Renal cortex interstitium (tissue), 11 donors: ENCODE measurements at regions not wholly inside any gene's neighbourhood (a gene's known extent, or its start where the extent isn't known, plus 50 kb on each side); places are given as distances from the start of the nearest gene placed in this dataset.

Experiments
- DNase-seq, 11 donors: peaks; one replicate each; pipeline ENCODE4 v3.0.0-alpha.2; 2013; ENCODE audit warnings: low read depth in 9 of 11, low spot score in 4 of 11; ENCODE audit errors: extremely low read depth in 1 of 11

- DNase-seq: no peak
These were observed 97.8 kb upstream of the HNRNPU start for GRCh38 chr1:244962130-244962529.

DNA sequence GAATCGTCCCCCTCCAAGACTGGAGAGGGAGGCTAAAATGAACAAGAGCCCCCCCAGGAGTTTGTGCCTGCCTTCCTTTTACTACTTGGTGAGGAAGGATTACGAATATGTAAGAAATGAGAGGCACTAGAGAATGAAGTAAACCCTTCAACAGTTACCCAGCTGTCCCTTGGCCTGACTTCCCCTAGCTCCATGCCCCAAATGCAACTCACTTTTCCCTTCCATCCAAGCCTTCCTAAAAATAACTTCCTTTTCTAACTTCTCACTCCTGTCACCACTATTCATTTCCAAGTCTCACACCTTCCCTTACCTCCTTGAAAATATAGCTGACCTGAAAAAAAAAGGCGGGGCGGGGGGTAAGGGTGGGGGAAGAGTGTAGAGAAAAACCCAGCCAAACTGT lies 96.6 kb upstream of the HNRNPU start:
- DNase-seq: no peak

- DNase-seq: no peak
These were observed 94.2 kb upstream of the HNRNPU start for GRCh38 chr1:244958593-244958992.

DNA sequence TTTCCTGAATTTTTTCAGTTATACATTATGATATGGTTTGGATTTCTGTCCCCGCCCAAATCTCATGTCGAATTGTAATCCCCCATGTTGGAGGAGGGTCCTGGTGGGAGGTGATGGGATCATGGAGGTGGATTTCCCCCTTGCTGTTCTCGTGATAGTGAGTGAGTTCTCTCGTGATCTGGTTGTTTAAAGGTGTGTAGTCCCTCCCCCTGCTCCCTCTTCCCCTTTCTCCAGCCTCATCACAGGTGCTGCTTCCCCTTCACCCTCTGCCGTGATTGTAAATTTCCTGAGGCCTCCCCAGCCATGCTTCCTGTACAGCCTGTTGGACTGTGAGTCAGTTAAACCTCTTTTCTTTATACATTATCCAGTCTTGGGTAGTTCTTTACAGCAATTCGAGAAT lies 93.2 kb upstream of the HNRNPU start:
- DNase-seq: no peak

GRCh38 chr1:244957122-244957521 lies 92.8 kb upstream of the HNRNPU start:
- DNase-seq: no peak

DNA sequence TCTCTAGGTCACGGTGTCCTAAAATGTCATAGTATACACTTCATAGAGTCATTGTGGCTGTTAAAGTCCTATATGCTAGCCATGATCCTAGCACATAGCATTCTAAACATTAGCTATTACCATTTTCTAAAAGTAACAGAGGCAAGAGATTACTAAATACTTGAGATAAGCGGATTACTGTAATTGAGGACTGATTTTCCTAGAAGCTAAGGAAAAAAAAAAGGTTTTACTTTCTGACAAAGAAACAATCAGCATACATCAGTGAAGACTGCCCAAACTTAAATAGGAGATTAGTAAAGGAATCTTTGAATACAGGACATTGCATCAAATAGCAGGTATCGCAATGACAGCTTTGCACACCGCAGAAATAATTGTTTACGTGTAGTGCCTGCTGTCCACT lies 91.3 kb upstream of the HNRNPU start:
- DNase-seq: no peak

DNA sequence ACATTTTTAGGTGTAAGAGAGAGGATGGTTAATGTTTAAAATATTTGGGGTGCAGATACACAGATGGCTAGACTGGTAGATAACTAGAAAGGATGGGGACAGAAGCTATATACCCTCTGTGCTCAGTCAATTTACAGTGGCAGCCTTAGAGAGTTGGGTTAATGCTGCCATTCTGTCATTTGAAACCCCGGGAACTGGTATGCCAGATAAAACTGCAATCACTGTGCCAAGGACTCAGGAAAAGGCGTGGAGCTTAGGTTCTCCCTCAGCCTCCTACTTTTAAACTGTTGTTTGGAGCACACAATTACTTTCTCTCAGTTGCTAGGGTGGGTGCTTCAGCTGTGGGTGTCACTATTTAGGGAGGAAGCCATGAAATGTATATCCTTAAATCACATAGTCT lies 90.0 kb upstream of the HNRNPU start:
- no peak for DNase-seq

DNA sequence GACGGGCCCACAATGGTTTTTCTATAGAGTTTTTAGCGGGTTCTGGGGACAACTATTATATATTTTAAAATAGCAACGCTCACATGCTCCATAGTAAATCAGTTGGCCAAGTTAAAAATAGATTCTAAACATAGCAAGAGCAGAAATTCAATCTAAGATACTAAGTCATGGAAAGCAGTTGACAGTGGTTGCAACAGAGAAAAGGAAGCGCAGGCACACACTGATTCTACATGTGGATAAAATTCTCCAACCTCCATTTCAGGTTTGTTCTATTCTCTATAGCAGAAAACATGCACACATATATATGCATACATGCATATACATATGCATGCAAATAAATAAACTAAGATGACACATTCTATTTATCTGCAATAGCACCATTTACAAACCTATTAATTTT lies 89.6 kb upstream of the HNRNPU start:
- DNase-seq: no peak

GRCh38 chr1:244952940-244953339 lies 88.6 kb upstream of the HNRNPU start:
- no peak for DNase-seq

DNA sequence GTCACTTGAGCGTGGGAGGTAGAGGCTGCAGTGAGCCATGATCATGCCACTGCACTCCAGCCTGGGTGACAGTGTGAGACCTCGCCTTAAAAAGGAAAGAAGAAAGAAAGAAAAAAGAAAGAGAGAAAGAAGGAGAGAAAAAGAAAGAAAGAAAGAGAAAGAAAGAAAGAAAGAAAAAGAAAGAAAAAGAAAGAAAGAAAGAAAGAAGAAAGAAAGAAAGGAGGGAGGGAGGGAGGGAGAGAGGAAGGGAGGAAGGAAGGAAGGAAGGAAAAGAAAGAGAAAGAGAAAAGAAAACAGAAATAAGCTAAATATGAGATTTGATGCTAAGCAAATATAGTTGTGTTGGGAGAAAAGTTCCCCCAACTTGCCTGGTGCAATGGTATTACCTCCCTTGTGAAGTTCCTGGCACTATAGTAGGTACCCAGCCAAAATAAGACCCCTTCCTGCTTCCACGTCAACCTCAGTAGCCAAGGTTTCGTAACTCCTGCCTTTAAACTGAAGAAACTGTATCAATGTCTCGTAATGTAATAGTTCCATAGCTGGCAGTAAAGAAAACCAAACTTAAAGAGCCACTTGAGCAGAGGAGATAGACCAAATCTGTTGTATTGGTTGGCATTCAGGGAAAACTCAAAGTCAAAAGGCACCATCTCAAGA lies 88.1 kb upstream of the HNRNPU start:
- no peak for DNase-seq

DNA sequence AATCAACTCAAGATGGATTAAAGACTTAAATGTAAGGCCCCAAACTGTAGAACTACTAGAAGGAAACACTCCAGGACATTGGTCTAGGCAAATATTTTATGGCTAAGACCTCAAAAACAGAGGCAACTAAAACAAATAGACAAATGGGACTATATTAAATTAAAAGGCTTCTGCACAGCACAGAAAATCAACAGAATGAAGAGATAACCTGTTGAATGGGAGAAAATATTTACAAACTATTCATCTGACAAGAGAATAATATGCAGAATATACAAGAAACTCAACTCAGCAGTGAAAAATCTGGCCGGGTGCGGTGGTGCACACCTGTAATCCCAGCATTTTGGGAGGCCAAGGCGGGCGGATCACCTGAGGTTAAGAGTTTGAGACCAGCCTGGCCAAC lies 84.1 kb upstream of the HNRNPU start:
- DNase-seq: no peak

DNA sequence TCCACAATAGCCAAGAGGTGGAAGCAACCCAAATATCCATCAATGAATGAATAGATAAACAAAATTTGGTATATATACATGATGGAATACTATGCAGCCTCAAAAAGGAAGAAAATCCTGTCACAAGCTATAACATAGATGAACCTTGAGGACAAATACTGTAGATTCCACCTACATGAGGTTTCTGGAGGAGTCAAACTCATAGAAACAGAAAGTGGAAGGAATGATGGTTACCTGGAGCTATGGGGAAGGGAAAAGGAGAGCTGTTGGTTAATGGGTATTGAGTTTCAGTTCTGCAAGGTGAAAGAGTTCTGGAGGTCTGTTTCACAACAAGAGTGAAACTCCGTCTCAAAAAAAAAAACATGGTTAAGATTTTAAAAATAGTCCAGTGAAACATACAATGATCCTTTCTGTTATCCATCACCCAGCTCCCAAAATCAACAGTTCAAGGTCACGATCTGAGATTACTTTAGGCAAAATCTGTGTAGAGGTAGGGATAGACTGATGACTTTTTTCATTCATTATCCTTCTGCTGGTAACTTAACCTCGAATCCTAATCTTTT lies 80.8 kb upstream of the HNRNPU start:
- no peak for DNase-seq

DNA sequence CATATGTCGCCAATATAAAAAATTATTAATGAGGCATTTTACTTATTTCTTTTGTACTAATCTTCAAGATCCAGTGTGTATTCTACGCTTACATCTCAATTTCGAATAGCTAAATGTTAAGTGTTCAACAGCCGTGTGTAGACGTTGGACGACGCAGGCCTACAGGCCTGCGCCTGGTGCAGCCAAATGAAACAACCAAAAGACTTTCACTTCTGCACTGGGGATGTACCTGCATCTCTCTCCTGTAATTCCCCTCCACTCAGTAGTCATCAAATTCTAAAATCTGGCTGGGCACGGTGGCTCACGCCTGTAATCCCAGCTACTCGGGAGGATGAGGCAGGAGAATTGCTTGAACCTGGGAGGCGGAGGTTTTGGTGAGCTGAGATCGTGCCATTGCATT lies 76.8 kb upstream of the HNRNPU start:
- no peak for DNase-seq

DNA sequence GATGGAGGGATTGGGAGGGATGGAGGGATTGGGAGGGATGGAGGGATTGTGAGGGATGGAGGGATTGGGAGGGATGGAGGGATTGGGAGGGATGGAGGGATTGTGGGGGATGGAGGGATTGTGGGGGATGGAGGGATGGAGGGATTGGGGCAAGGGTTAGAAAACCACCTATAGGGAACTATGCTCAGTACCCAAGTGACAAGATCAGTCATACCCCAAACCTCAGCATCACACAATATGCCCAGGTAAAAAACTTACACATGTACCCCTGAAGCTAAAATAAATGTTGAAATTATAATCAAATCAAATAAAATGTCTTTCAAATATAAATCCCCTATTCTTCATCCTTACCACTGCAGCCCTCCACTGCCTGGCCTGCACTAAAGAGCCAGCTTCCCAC lies 72.8 kb upstream of the HNRNPU start:
- no peak for DNase-seq

DNA sequence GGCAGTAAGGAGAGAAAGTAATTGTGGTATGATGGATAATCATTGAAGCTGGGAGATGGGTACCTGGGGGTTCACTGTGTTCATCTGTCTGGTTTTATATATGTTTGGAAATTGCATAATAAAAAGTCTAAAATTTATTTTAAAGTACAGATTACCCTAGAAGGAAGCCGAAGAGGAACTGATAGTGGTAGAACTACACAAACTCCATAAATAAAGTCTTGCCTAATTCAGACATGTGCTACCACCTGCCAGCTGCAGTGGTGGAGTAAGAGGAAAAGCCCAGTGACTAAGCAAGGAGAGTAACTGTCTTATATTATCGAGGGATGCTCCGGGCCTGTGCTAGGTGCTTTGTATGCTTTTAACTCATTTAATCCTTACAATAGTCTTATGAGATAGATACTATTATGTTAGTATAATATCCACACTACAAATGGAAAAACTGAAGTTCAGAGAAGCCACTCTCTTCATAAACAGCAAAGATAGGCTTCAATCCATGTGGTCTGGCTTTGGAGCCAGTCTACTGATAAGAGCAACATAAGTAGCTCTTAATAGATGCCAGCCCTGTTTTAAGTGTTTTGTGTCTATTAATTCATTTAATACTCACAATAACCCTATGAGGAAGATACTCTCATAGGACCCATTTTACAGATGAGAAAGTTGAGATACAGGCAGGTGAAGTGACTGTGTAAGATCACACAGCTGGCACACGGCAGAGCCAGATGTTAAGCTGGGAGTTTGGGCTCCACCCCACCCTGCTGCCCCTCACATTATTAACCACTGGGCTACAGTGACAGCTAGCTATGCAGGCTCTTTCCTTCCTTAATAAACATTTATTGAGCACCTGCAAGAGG lies 56.8 kb upstream of the HNRNPU start:
- DNase-seq: no peak

DNA sequence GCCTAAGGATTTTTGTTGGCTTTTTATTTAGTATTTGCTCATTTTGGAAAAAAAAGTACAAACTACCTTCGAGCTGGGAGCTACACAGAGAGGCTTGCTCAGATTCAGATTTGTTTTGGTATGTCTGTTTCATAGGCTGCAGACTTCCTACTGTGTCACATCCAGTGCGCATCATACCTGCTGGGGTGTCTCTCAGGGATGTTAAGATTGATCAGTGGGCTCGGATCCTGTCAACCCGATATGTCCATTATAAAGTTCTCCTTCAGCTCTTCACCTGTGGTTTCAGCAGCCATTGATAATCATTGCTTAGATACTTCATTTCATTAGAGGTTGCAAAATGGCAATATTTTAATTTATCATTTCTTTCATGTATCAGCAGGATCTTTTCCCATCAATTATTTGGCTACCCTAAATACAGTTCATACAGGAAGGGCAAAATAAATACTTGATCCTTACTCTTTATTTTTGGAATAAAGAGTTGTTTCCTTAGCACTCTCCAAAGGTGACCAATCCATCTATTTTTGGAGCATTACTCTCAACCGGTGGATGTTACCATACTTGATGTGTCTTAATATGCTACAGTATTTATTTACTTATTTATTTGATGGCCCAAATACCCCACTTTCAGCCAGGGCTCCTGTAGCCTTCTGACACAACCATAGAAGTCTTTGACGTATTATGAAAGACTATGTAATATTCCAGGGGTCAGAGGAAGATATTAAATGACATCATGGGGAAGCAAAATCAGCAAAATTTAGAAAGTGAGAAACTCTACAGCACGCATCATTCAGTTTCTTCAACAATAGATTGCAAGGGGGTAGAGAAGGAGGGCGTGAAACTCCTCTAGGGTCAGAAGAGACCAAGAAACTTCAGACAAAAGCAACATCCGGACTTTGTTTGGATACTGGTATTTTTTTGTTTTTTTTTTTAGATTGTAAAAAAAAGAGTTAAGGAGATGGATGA lies 55.3 kb upstream of the HNRNPU start:
- no peak for DNase-seq

GRCh38 chr1:244918421-244919319 lies 54.3 kb upstream of the HNRNPU start:
- DNase-seq: peak in 9 of 11 donors; percentile 17 to 54 (median 39)

DNA sequence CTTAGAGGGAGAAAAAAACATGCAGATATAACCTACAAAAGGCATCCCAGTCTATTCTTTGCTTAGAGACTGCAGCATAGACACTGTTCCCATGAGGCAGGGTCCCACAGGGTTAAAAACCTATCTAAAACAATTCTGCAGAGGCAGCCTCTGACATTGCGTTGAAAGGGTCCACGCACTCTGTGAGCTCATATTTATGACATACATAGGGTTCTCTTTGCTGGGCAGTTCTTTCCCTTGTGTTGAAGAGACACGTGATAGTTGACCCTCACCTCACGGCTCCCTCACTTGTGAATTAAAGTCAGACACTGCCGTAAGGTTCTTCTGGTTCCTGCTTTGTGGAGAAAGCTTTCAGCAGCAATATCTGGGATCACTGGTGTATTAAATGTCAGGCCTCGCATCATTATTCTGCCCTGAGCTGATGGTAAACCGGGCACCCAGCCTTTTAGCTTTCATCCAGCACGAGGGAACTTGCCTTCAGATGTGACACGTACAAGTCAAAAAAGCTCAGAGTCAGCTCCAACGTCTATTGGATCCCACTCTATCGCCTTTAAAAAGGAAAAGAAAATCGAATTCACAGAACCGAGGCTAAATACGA lies 52.8 kb upstream of the HNRNPU start:
- DNase-seq: no peak
